HG02678 (cell line): ENCODE measurements at regions not wholly inside any gene's neighbourhood (a gene's known extent, or its start where the extent isn't known, plus 50 kb on each side); places are given as distances from the start of the nearest gene placed in this dataset.
"Not testable (repeated sequence)": the region's sequence is repeated elsewhere in the genome, so short reads cannot be mapped to it uniquely, and the experiment has no call there.

ENCODE experiments used
- ATAC-seq: cut with Tn5 transposase; IDR thresholded peaks from one replicate; pipeline ENCODE4 v1.9.1; 2021; ENCODE audit warnings: mild to moderate bottlenecking, moderate library complexity; ENCODE audit not compliant: unreplicated experiment

DNA sequence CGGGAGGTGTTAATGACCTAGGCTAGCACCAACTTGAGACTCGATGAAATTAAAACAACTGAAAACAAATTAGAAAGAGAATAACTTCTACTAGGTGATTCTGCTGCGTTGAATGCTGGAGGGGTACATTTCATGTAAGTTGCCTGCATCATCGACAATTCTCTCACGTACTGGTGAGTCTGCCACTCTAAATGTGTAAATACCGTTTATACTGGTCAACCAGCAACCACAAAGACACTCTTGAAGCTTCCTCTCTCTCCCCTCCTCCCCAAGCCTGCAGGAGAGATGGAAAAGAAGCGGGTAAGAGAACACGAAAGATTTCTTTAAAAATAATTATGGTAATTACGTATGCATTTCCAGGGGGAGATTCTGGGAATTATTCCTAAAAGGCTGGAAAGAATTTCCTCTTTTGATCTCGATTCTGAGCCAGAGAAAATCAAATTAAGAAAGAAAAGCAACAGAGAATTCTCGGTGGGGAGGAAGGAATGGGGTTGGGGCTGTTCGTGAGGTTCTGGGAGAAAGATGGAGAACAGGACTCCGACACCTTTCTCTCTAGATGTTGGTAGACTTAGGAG, 68.6 kb upstream of the MRTFB start:
- no peak for ATAC-seq

DNA sequence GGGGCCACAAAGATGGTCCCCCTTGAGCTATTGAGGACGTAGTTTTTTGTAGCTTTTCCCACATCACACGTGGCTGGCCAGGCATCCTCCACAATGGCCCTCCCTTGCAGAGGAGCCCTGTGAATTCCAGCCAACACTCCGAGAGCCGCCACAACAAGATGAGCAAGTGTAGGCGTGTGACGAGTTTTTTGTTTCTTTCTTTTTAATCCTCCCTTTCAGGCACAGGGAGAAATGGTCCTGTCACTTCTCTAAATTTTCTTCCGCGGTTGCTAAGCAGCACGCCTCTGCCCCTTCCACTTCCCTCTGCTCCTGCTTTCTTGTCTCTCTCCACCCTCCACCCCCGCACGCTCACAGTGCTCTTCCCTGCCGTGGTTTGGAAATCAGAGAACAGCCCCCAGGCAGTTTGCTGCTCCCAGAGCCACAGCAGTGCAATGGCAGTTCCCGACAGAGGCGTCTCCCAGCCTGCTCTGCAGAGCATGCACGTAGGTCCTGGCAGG, 68.0 kb upstream of the MRTFB start:
- ATAC-seq = no peak

GRCh38 chr16:14004031-14004728, 66.9 kb upstream of the MRTFB start:
- no peak for ATAC-seq

DNA sequence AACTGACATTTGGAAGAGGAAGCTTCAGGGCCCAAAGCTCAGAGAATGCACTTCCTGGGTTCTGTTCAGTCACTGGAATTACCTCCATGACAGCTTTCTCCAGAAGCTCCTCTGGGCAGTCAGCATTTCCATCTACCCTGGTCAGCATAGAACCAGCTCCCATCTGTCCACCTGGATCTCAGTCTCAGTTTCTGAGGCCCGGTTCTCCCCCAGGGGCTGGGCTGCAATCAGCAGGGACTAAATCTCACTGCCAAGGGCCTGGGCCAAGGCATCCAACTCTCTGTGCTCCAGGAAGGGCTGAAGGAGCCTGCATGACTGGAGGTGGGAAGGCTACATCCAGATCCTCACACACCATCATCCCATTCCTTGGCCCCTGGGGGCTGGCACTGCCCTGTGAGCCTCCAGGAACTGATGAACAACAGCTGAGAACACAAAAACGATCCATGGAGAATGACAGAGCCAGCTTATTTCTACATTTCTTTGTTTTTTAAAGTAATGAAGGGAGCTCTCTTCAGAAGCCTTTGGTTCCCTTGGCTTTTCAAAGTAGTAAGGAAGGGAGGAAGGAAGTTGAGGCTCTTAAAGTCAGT, 66.3 kb upstream of the MRTFB start:
- ATAC-seq = no peak

DNA sequence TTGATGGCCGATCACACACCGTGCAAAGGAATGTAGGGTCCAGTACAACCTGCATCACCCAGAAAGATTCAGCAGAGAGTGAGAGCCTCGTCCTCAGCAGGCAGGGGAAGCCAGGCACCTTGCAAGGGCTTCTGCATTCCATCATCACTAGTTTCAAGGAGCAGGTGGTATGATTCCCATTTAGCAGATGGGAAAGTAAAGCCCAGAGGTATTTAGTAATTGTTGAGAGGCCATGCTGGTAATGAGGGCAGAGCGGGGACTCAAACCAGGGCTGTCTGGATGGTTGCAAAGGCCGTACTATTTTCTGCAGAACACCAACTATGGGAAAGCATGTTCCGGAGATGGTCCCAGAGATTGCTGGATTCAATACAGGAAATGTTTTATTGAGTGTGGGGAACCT, 65.8 kb upstream of the MRTFB start:
- ATAC-seq = no peak

DNA sequence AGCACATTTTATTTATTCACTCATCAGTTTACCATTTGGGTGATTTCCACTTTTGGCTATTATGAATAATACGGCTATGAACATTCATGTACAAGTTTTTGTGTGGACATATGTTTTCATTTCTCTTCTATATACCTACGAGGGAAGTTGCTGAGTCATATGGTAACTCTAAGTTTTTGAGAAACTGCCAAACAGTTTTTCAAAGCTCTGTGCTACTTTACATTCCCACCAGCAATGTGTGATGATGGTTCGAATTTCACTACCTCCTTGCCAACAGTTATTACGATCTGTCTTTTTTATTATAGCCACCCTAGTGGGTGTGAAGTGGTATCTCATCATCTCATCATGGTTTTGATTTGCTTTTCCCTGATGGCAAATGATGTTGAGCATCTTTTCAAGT, 63.7 kb upstream of the MRTFB start:
- peak; percentile 69 for ATAC-seq

DNA sequence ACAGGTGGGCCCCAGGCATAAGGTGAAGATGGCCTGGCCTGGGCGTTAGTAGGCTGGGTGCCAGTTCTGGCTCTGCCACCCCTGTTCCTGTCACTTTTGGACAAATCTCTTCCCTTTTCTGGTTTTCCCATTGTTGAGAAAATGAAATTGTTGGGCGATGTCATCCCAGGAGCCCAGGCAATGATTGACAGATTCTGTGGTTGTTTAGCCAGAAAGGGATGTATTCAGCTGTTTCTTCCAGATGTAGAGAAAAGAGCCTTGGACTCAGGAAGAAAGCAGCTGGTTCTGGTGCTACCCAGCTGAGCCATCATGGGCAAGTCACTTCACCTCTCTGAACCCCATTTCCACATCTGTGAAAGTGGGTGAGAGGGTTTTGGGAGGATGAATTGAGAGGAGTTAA, 60.1 kb upstream of the MRTFB start:
- ATAC-seq = no peak

- no peak for ATAC-seq
These were observed 59.3 kb upstream of the MRTFB start for GRCh38 chr16:14011846-14012245.

DNA sequence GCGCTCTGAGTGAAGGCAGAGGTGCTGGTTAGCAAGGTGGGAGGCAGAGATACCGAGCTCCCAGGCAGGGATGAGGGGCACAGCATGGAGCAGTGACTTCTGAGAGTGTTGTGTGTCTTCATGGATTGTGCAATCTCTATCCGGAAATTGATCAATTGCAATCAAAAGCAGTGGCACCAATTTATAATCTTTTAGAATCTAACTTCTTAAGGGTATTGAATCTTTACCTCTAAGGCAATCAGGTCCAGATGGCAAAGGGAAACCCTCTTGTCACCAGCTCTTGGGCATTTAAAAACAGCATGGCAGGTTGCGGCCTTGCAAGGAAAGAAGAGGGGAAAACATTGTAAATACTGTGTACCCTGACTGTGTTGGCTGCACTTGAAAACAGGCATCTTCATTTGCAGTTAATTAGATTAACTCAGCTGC, 58.0 kb upstream of the MRTFB start:
- no peak for ATAC-seq

DNA sequence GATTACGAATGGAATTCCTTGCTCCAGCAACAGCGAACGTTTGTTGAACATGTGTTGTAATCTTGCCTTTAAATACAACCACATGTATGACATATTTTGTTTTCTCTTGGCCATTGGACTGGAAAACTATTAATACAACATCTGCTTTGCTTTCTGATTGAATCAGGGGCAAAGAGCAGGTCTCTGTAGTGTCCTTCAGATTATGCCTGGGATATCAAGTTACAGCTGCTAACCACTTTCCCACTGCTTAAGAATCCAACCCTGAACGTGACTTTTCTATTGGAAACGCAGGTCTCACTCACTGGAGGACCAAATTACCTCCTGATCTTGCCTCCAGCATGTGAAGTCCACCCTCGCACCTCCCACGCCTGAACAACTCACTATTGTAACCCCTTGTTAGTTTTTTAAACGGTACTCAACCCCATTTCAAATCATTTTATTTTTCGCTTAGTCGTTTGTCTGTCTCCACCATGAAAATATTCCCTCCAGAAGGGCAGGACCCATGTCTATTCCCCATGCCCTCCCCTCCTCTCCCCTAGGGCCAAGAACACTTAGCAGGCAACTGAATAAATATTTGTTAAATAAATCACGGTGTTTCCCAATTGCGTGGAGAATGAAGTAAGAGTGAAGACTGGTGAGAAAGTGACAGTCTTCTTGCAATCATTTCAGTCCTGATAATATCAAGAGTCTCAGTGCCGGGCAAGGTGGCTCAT, 57.4 kb upstream of the MRTFB start:
- ATAC-seq = no peak

GRCh38 chr16:14014284-14014625, 56.9 kb upstream of the MRTFB start:
- no peak for ATAC-seq

DNA sequence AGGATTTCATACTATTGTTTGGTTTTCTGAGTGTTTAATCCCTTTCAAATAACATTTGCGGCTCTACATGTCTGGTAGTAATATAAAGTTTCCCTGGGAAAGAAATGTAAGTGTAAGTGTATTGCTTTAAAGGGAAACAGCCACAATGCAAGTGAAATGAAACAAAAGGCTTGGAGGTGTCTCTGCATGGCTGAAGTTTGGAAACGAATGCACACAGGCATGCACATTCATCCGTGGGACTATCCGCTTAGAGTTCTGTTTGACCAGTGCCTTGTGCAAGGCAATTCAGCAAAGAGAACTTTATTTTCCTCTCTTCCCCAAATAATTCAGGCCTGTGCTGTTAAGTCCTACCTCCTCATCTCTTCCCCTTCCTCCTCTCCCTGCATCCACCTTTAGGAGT, 56.1 kb upstream of the MRTFB start:
- no peak for ATAC-seq

DNA sequence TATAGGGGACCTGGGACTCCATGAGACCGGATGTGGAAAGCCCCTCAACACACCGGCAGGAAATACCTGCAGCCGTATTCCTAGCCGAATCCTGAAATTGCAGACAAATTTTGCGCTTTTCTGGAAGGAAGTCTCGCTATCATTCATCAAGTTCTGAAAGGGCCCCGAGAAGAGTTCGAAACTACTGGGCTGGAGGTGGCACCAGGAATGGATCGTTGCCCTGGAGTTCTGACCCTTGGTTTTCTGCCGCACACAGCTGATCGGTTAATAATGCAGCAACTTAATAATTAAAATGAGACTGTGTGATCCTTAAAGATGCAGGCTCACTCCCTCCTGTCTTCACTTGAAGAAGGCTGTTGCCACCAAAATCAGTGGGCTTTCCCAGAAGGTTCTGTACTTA, 55.7 kb upstream of the MRTFB start:
- no peak for ATAC-seq

GRCh38 chr16:14015948-14016347, 55.2 kb upstream of the MRTFB start:
- no peak for ATAC-seq

GRCh38 chr16:14016362-14016761, 54.8 kb upstream of the MRTFB start:
- ATAC-seq = not testable (repeated sequence)

GRCh38 chr16:14017886-14018285, 53.2 kb upstream of the MRTFB start:
- ATAC-seq = no peak

DNA sequence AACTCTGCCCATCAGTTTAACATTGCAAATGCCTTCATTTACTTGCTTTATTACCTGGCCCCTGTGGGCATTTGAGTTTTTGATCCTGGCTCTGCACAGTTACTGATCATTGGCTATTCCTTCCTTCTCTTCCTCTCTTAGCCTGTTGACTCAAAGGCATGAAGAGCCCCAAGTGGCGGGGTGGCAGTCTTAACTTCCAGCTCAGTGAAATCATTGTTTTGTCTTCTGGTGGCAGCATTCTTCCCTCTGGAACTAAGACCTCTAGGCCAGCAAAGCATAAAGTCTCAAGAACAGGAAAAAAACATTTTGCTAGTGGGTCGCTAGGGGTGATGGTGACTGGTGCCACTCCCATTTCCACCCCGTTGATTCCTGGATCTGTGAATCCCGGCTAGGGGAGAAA, 52.3 kb upstream of the MRTFB start:
- ATAC-seq = no peak

- ATAC-seq = no peak
These were observed 51.0 kb upstream of the MRTFB start for GRCh38 chr16:14020141-14020540.
